H1 (cell line): ENCODE measurements at regions not wholly inside any gene's neighbourhood (a gene's known extent, or its start where the extent isn't known, plus 50 kb on each side); places are given as distances from the start of the nearest gene placed in this dataset.

Source experiments
- CTCF ChIA-PET: fragments of 300-600 bp; sonication (Branson Sonifier 250); formaldehyde crosslinking; loops from one replicate; lab custom pipeline; 2021; ENCODE audit not compliant: partially characterized antibody; lab: Charles Lee
- POLR2A ChIA-PET: fragments of 300-600 bp; sonication (Branson Sonifier 250); formaldehyde crosslinking; loops from one replicate; lab custom pipeline; 2021; ENCODE audit warnings: inconsistent platforms; ENCODE audit not compliant: partially characterized antibody; lab: Charles Lee
- DNase-seq, 2 experiments: peaks; one replicate each; pipeline versions ENCODE4 v3.0.0 to v3.0.0-alpha.2; 2010 to 2022; ENCODE audit warnings: low spot score in 2 of 2, low read depth in 1 of 2, mixed read lengths in 1 of 2
- FAIRE-seq: peaks from 2 replicates; lab custom pipeline; 2011; peaks lifted over from hg19 to GRCh38; lab: Jason Lieb, UNC
- H2AFZ ChIP-seq: 2 replicates; pipeline ENCODE4 v1.8.1; 2012; ENCODE audit warnings: low read length, inconsistent platforms
- H2AK5ac ChIP-seq: 2 replicates; pipeline ENCODE4 v1.6.1; 2013; ENCODE audit warnings: low read depth, low read length
- H2BK120ac ChIP-seq: replicated peaks from 2 replicates; pipeline ENCODE3; 2013; ENCODE audit warnings: low read depth, low read length, inconsistent platforms
- H2BK12ac ChIP-seq: 2 replicates; pipeline ENCODE4 v1.6.1; 2013; ENCODE audit warnings: low read depth, low read length
- H2BK15ac ChIP-seq: 2 replicates; pipeline ENCODE4 v1.6.1; 2013; ENCODE audit warnings: low read length
- H2BK20ac ChIP-seq: 2 replicates; pipeline ENCODE4 v1.6.1; 2013; ENCODE audit warnings: low read length
- H2BK5ac ChIP-seq: 2 replicates; pipeline ENCODE4 v1.6.1; 2013; ENCODE audit warnings: low read depth, low read length
- H3K14ac ChIP-seq: 2 replicates; pipeline ENCODE4 v1.6.1; 2013; ENCODE audit warnings: inconsistent platforms; ENCODE audit not compliant: insufficient read length
- H3K18ac ChIP-seq: 2 replicates; pipeline ENCODE4 v1.6.1; 2013; ENCODE audit warnings: low read length; ENCODE audit errors: extremely low read depth
- H3K23ac ChIP-seq: 2 replicates; pipeline ENCODE4 v1.6.1; 2013; ENCODE audit warnings: inconsistent platforms; ENCODE audit not compliant: insufficient read length
- H3K23me2 ChIP-seq: 2 replicates; pipeline ENCODE4 v1.6.1; 2013; ENCODE audit warnings: low read depth, low read length
- H3K27ac ChIP-seq: 2 replicates; pipeline ENCODE4 v1.6.1; 2011; ENCODE audit warnings: low read depth, low read length, inconsistent platforms
- H3K27me3 ChIP-seq, 4 experiments: replicated peaks in 1 of 4; 1 replicate in 1 of 4; 2 replicates in 3 of 4; pipeline versions ENCODE4 v1.6.1 to v1.8.1; 2011 to 2013; ENCODE audit warnings: low read length in 3 of 4, mild to moderate bottlenecking in 3 of 4, inconsistent platforms in 2 of 4, mixed read lengths in 2 of 4, moderate library complexity in 1 of 4; ENCODE audit not compliant: control insufficient read depth in 3 of 4, insufficient read depth in 3 of 4; ENCODE audit errors: extremely low read depth in 1 of 4
- H3K36me3 ChIP-seq, 4 experiments: 2 replicates each; pipeline versions ENCODE4 v1.6.1 to v1.8.1; 2011 to 2013; ENCODE audit warnings: mild to moderate bottlenecking in 4 of 4, low read length in 3 of 4, moderate library complexity in 2 of 4, control low read depth in 1 of 4, inconsistent platforms in 1 of 4; ENCODE audit not compliant: insufficient read depth in 4 of 4, control insufficient read depth in 2 of 4
- H3K4ac ChIP-seq: replicated peaks from 2 replicates; pipeline ENCODE3; 2013; ENCODE audit warnings: low read length, low read depth, mixed read lengths, inconsistent platforms; ENCODE audit not compliant: insufficient read length
- H3K4me1 ChIP-seq, 4 experiments: replicated peaks in 1 of 4; 1 replicate in 1 of 4; 2 replicates in 3 of 4; pipeline versions ENCODE4 v1.6.1 to v1.8.1; 2011 to 2013; ENCODE audit warnings: low read length in 3 of 4, inconsistent platforms in 2 of 4, mixed read lengths in 1 of 4; ENCODE audit not compliant: insufficient read depth in 4 of 4, control insufficient read depth in 3 of 4
- H3K4me2 ChIP-seq, 2 experiments: 2 replicates each; pipeline versions ENCODE4 v1.6.1 to v1.8.1; 2011 to 2013; ENCODE audit warnings: low read depth in 2 of 2, low read length in 2 of 2, control low read depth in 1 of 2, inconsistent platforms in 1 of 2, mild to moderate bottlenecking in 1 of 2; ENCODE audit not compliant: insufficient read depth in 1 of 2
- H3K4me3 ChIP-seq, 4 experiments: fragments of 200-600, 300-600 bp in 1 of 4; sonication (generic), shearing (Covaris generic), sonication (Bioruptor Twin) in 1 of 4; 2 replicates each; pipeline versions ENCODE4 v1.5.1 to v1.8.1; 2011 to 2016; ENCODE audit warnings: low read length in 4 of 4, low read depth in 3 of 4, control low read depth in 2 of 4, inconsistent platforms in 2 of 4, mild to moderate bottlenecking in 2 of 4, mixed read lengths in 1 of 4, moderate library complexity in 1 of 4; ENCODE audit not compliant: insufficient read depth in 2 of 4; ENCODE audit errors: extremely low read depth in 1 of 4
- H3K56ac ChIP-seq: replicated peaks from 2 replicates; pipeline ENCODE3; 2013; ENCODE audit warnings: low read depth, mild to moderate bottlenecking, mixed read lengths, low read length, inconsistent platforms; ENCODE audit not compliant: insufficient read length
- H3K79me1 ChIP-seq: 2 replicates; pipeline ENCODE4 v1.6.1; 2013; ENCODE audit warnings: low read depth, low read length, control low read depth
- H3K79me2 ChIP-seq, 2 experiments: 2 replicates each; pipeline versions ENCODE4 v1.6.1 to v1.8.1; 2012 to 2013; ENCODE audit warnings: low read length in 2 of 2, mild to moderate bottlenecking in 2 of 2, inconsistent platforms in 1 of 2; ENCODE audit not compliant: insufficient read depth in 2 of 2, control insufficient read depth in 1 of 2
- H3K9ac ChIP-seq, 4 experiments: replicated peaks in 1 of 4; 1 replicate in 1 of 4; 2 replicates in 3 of 4; pipeline versions ENCODE4 v1.6.1 to v1.8.1; 2011 to 2013; ENCODE audit warnings: low read depth in 3 of 4, low read length in 3 of 4, control low read depth in 2 of 4, mild to moderate bottlenecking in 2 of 4, moderate library complexity in 2 of 4, inconsistent platforms in 1 of 4; ENCODE audit errors: extremely low read depth in 1 of 4
- H3K9me3 ChIP-seq, 2 experiments: 2 replicates each; pipeline versions ENCODE4 v1.6.1 to v1.8.1; 2012 to 2013; ENCODE audit warnings: mild to moderate bottlenecking in 2 of 2, moderate library complexity in 2 of 2, control low read depth in 1 of 2, inconsistent platforms in 1 of 2, low read depth in 1 of 2, low read length in 1 of 2, mixed read lengths in 1 of 2; ENCODE audit not compliant: insufficient read depth in 2 of 2
- H4K20me1 ChIP-seq, 2 experiments: replicated peaks in 1 of 2; 2 replicates each; pipeline versions ENCODE3 to v1.8.1; 2011 to 2013; ENCODE audit warnings: inconsistent platforms in 2 of 2, low read length in 2 of 2, mild to moderate bottlenecking in 1 of 2; ENCODE audit not compliant: insufficient read depth in 2 of 2, control insufficient read depth in 1 of 2
- H4K5ac ChIP-seq: 2 replicates; pipeline ENCODE4 v1.6.1; 2013; ENCODE audit warnings: low read length, low read depth, mixed read lengths, inconsistent platforms; ENCODE audit not compliant: insufficient read length
- H4K8ac ChIP-seq: 2 replicates; pipeline ENCODE4 v1.8.0; 2013; ENCODE audit warnings: mild to moderate bottlenecking, moderate library complexity, low read length, inconsistent platforms; ENCODE audit not compliant: insufficient read depth; ENCODE audit errors: extremely low read depth
- H4K91ac ChIP-seq: replicated peaks from 2 replicates; pipeline ENCODE3; 2013; ENCODE audit warnings: low read length, mixed read lengths, inconsistent platforms; ENCODE audit not compliant: insufficient read length
- BRCA1 ChIP-seq: IDR thresholded peaks from 2 replicates; pipeline ENCODE4 v1.6.1; 2012; ENCODE audit warnings: low read depth, low read length, improper control_type of control experiment
- CREB1 ChIP-seq: IDR thresholded peaks from 2 replicates; pipeline ENCODE4 v1.6.1; 2012; ENCODE audit warnings: inconsistent platforms
- GTF2F1 ChIP-seq: IDR thresholded peaks from 2 replicates; pipeline ENCODE4 v1.6.1; 2012; ENCODE audit warnings: low read depth, low read length, improper control_type of control experiment, borderline replicate concordance
- NRF1 ChIP-seq: IDR thresholded peaks from 2 replicates; pipeline ENCODE4 v1.6.1; 2011; ENCODE audit warnings: mild to moderate bottlenecking, low read depth, low read length, improper control_type of control experiment
- RAD21 ChIP-seq, 2 experiments: IDR thresholded peaks in 1 of 2; conservative IDR thresholded peaks in 1 of 2; 2 replicates each; pipeline ENCODE4 v1.6.1; 2011; ENCODE audit warnings: low read depth in 2 of 2, low read length in 2 of 2, improper control_type of control experiment in 1 of 2, inconsistent platforms in 1 of 2, mild to moderate bottlenecking in 1 of 2, moderate library complexity in 1 of 2
- RNF2 ChIP-seq: fragments of 200-900, 300-1000 bp; sonication (generic); IDR thresholded peaks from 2 replicates; pipeline ENCODE4 v1.7.1; 2016; ENCODE audit warnings: borderline replicate concordance, low read depth, mild to moderate bottlenecking, antibody characterized with exemption, low read length; ENCODE audit not compliant: poor library complexity, severe bottlenecking; ENCODE audit errors: missing control alignments
- SP2 ChIP-seq: IDR thresholded peaks from 2 replicates; pipeline ENCODE4 v1.6.1; 2012; ENCODE audit warnings: mild to moderate bottlenecking, low read length, inconsistent platforms
- SRF ChIP-seq: IDR thresholded peaks from 2 replicates; pipeline ENCODE4 v1.6.1; 2011; ENCODE audit warnings: mild to moderate bottlenecking, low read depth, low read length, moderate library complexity
- TCF12 ChIP-seq: IDR thresholded peaks from 2 replicates; pipeline ENCODE4 v1.6.1; 2011; ENCODE audit warnings: low read depth, mild to moderate bottlenecking, low read length
- WGBS, 2 experiments: shearing (Covaris generic) in 1 of 2; methylation state at CpG; one replicate each; pipeline versions ENCODE4 v1.1.6 to v1.1.7; 2013 to 2015; ENCODE audit warnings: low lambda C conversion rate in 2 of 2, mixed read lengths in 2 of 2, inconsistent platforms in 1 of 2, low coverage in 1 of 2, missing lambda C conversion rate in 1 of 2; ENCODE audit not compliant: insufficient replicate concordance in 2 of 2, insufficient coverage in 1 of 2, insufficient read length in 1 of 2; ENCODE audit errors: extremely low coverage in 1 of 2, missing lambda C conversion rate in 1 of 2; 5-methylcytosine and 5-hydroxymethylcytosine counted together

GRCh38 chr15:61762676-61763075 is 297.6 kb downstream of the VPS13C start:
- Histone ChIP-seq H4K91ac (no peak overlapping the region), H3K23me2 (no peaks in the 10 kb centered on the region), H3K36me3 (no peaks in the 10 kb centered on the region), H4K5ac (no peak overlapping the region), H3K79me2 (no peaks in the 10 kb centered on the region), H3K27ac (no peak overlapping the region), H3K27me3 (no peaks in the 10 kb centered on the region; a peak in 1 of 7 replicates), H3K9me3 (no peaks in the 10 kb centered on the region), H3K9ac (no peak overlapping the region), H3K56ac (no peak overlapping the region), H3K4me3 (no peak overlapping the region), H3K4me1 (peaks cover 0 to 2% (median 0%) of the 10 kb centered on the region in 4 experiments; a peak in 1 of 7 replicates), H2BK20ac (no peak overlapping the region), H4K20me1 (no peaks in the 10 kb centered on the region), H2BK12ac (no peak overlapping the region), H2BK5ac (no peak overlapping the region), H2AK5ac (no peak overlapping the region), H3K14ac (no peak overlapping the region), H2BK120ac (no peak overlapping the region), H4K8ac (no peak overlapping the region), H3K23ac (no peak overlapping the region), H2BK15ac (no peak overlapping the region), H3K18ac (no peak overlapping the region), H3K4me2 (no peak overlapping the region), H3K4ac (no peak overlapping the region), H2AFZ (no peak overlapping the region), H3K79me1 (no peaks in the 10 kb centered on the region)
- WGBS, 2 experiments: 92% methylated on average over 3 of the region's 3 CpGs; no CpG with 5 or more reads in 1 of the 2 experiments
- FAIRE-seq: no peak
- TF ChIP-seq BRCA1 (no peak), NRF1 (no peak), TCF12 (no peak), RAD21 (IDR thresholded peaks at IDR 0.05 in 1 of 2, conservative IDR thresholded peaks at IDR 0.05 in 1 of 2; ENCODE audit: low read depth in 2 of 2, low read length in 2 of 2) (no peak), SP2 (no peak), SRF (no peak), CREB1 (no peak), RNF2 (no peak), GTF2F1 (no peak)
- no peak for DNase-seq
- ChIA-PET CTCF (interaction anchor here (1.4 kb wide), 1 partner anchor 73 kb away, joined by 4 read pairs; no protein-coding TSS in a partner anchor), POLR2A (no interaction called here)
